GM19035 (cell line): ENCODE measurements at regions not wholly inside any gene's neighbourhood (a gene's known extent, or its start where the extent isn't known, plus 50 kb on each side); places are given as distances from the start of the nearest gene placed in this dataset.
"Not testable (repeated sequence)": the region's sequence is repeated elsewhere in the genome, so short reads cannot be mapped to it uniquely, and the experiment has no call there.

Source experiments
- ATAC-seq: cut with Tn5 transposase; IDR thresholded peaks from one replicate; pipeline ENCODE4 v1.9.1; 2021; ENCODE audit not compliant: unreplicated experiment

DNA sequence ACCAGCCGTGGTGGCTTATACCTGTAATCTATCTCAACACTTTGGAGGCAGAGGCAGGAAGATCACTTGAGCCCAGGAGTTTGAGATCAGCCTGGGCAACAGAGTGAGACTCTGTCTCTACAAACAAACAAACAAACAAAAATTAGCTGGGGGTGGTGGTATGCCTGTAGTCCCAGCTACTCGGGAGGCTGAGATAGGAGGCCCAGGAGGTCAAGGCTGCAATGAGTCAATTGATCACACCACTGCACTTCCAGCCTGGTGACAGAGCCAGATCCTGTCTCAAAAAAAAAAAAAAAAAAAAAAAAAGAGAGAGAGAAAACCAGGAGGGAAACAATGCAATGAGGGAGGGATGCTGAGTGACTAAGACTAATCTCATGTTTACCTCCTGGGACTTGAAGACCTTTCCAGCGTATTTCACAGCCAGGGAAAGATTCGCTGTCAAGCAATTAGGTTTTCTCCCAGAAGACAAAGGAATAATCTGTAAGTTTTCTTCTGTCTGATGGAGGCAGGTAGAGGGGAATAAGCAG, 51.1 kb upstream of the MIER3 start:
- no peak for ATAC-seq

DNA sequence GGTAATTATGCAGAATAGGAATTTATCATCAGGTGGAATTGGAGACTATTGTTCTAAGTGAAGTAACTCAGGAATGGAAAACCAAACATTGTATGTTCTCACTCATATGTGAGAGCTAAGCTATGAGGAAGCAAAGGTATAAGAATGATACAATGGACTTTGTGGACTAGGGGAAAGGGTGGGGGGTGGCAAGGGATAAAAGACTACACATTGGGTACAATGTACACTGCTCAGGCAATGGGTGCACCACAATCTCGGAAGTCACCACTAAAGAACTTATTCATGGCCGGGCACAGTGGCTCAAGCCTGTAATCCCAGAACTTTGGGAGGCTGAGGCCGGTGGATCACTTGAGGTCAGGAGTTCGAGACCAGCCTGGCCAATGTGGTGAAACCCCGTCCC, 51.6 kb upstream of the MIER3 start:
- ATAC-seq = not testable (repeated sequence)

- no peak for ATAC-seq
Observed at GRCh38 chr5:57004800-57005199, 52.9 kb upstream of the MIER3 start.

DNA sequence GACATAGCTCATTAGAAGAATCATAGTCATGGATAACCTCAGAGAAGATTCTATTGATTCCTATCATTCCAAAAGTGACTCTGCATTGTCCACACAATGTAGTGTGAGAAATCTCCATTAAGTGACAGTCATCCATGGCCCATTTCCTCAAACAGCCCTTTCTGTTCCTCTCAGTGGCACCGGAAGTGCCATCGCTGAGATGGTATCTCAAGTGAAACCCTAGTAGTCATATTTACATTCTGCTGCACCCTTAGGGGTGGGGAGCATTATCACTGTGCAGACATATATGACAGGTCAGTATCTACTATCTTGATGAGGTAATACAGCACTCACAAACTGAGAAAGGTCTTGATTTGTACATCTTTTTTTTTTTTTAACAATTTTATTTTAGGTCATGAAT, 55.4 kb upstream of the MIER3 start:
- ATAC-seq = peak; percentile 59

GRCh38 chr5:57009811-57010210, 57.9 kb upstream of the MIER3 start:
- no peak for ATAC-seq

DNA sequence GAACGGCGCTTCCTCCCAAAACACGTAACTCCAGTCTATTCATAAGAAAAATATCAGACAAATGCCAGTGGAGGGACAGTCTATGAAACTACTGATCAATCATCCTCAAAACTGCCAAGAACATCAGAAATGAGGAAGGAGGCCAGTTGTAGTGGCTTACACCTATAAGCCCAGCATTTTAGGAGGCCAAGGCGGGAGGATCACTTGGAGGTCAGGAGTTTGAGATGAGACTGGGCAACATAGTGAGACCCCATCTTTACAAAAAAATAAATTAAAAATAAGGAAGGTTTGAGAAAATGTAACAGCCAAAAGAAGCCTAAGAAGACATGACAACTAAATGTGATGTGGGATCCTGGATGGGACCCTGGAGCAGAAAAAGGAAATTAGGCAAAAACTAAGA, 58.9 kb upstream of the MIER3 start:
- ATAC-seq = no peak

DNA sequence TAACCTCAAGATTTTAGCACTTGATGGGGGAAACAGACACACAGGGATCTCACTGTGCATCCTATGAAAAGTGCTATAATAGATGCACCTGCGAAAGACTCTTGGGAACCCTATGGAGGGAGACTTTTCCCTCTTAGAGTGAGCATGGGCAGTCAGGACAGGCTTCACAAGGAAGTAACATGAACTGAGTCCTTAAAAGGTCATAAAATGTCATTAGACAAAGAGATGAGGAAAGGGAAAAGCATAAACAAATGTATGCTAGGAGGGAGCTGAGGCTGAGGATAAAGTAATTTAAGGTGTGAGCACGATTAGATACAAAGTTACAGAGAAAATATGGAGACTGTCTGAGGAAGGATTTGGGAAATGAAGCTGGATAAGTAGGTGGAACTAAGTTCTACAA, 60.6 kb upstream of the MIER3 start:
- no peak for ATAC-seq

GRCh38 chr5:57025961-57026360, 74.0 kb upstream of the MIER3 start:
- ATAC-seq = no peak

- ATAC-seq = no peak
Observed at GRCh38 chr5:57028161-57028560, 76.2 kb upstream of the MIER3 start.

DNA sequence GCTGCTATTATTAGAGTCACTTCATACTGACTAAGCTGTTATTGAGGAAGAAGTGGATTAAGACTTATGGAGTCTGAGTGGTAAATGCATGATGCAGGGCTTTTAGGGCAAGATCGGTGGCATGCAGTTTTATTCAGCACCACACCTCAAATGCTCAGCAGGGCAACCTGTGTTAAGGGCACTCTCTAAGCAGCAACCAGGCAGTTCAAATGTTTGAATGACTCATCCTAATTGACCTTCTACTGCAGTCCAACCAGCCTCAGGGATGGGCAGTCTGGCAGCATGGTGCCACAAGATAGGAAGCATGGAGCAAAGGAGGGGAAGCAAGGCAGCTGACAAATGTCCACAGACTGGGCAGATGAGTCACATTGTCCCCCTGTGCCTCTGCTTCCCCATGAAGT, 80.2 kb upstream of the MIER3 start:
- no peak for ATAC-seq

DNA sequence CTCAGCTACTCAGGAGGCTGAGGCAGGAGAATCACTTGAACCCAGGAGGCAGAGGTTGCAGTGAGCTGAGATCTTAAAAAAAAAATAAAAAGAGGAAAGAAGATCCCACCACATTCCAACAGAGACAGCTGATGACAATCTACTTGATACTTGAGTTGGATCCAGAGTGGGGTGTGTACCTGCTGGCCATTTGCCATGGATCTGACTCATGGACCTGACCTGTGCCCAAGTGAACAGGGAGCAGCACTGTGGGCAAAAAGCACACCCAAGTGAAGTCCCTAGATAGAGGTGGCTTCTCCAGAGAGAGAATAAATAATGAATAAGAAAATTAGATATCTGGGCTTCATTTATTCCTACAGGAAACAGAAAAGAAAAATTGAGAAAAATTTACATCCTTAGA, 81.2 kb upstream of the MIER3 start:
- no peak for ATAC-seq

- no peak for ATAC-seq
Observed at GRCh38 chr5:57033503-57033902, 81.6 kb upstream of the MIER3 start.

- ATAC-seq = no peak
Observed at GRCh38 chr5:57034201-57034916, 82.4 kb upstream of the MIER3 start.

- ATAC-seq = no peak
Observed at GRCh38 chr5:57035955-57036354, 84.0 kb upstream of the MIER3 start.

GRCh38 chr5:57036761-57037160, 84.8 kb upstream of the MIER3 start:
- ATAC-seq = no peak

- no peak for ATAC-seq
Observed at GRCh38 chr5:57037355-57037754, 85.4 kb upstream of the MIER3 start.

GRCh38 chr5:57041570-57041969, 89.6 kb upstream of the MIER3 start:
- ATAC-seq = no peak

- ATAC-seq = no peak
Observed at GRCh38 chr5:57042524-57042931, 90.6 kb upstream of the MIER3 start.

DNA sequence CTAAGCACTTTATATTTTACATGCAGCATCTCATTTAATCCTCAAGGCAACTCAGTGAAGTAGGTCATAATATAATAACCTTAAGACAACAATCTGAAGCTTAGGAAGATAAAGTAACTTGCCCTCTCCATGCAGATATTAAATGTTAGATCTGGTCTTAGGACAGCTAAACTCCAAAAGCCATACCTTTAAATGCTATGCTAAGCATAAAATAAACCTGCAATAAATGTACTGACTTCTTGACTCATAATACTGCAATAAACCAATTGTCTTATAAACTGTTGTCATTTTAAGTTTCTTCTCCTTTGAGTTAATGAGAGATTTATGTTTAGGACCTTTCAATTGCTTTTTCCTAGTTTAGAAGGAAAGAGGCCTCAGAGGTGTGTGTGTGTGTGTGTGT, 102.2 kb upstream of the MIER3 start:
- no peak for ATAC-seq

GRCh38 chr5:57054671-57055070, 102.7 kb upstream of the MIER3 start:
- no peak for ATAC-seq

DNA sequence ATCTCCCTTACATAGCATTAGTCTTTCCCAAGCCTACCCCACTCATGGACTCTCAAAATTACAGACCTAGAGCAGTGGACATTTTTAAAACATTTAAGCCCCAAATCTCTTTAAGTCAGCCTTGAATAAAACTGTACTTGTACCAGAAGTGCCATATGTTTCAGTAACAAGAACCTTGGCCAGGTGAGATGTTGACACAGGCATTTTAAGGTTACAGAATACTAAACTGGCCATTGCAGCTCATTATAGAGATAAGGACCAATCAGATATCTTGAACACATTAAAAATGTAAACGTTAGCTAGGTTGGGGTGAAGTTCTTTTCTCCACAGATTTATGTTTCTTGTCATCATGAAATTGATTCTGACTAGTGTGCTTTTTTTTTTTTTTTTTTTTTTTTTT, 103.8 kb upstream of the MIER3 start:
- no peak for ATAC-seq

DNA sequence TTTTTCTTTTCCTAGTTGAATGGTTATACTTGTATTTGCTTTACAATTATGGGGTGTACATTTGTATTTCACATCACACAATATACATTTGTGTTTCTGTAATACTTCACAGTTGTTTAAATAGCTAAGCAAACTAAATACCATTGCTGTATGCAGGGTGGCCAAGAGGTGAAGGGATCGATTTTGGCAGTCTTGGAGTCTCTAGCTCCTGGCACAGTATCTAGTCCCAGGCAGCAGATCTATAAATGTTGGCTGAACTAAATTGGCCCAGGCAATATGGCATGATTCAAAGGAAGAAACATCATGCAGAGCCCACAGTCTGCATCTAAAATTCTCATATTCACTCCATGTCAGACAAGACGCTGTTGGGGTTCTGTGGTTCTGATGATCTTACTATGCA, 110.1 kb upstream of the GPBP1 start:
- no peak for ATAC-seq

DNA sequence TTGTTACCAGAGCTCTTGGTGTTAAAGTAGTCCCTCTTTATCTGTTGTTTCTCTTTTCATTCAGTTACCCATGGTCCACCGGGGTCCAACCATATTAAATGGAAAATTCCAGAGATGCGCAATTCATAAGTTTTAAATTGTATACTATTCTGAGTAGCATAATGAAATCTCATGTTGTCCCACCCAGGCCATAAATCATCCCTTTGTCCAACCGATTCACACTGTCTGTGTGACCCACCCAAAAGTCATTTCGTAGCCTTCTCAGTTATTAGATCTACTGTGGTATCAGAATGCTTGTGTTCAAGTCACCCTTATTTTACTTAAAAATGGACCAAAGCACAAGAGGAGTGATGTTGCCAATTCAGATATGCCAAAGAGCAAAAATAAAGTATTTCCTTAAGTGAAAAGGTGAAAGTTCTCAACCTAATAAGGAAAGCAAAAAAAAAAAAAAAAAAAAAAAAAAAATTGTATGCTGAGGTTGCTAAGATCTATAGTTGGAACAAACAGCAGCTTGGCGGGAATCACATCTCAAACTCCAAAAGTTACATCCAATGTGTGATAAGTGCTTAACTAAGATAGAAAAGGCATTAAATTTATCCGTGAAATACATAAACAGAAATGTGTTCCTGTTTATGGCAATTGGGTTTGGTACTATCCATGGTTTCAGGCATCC, 106.8 kb upstream of the GPBP1 start:
- no peak for ATAC-seq
